Tibial nerve (tissue), 4 donors: ENCODE measurements at regions not wholly inside any gene's neighbourhood (a gene's known extent, or its start where the extent isn't known, plus 50 kb on each side); places are given as distances from the start of the nearest gene placed in this dataset.

Source experiments
- DNase-seq, 2 donors: peaks; one replicate each; pipeline ENCODE4 v3.0.0-alpha.2; 2019; ENCODE audit warnings: low spot score in 2 of 2
- H3K27ac ChIP-seq, 4 donors: fragments of 200-600 bp; sonication (generic) in 3 of 4; one replicate each; pipeline ENCODE4 v1.5.1; 2017 to 2019; ENCODE audit warnings: mild to moderate bottlenecking in 1 of 4
- H3K27me3 ChIP-seq, 2 donors: fragments of 200-600 bp; sonication (generic) in 1 of 2; one replicate each; pipeline versions ENCODE4 v1.5.1 to v1.6.0; 2017 to 2019
- H3K36me3 ChIP-seq, 3 donors: fragments of 200-600 bp; sonication (generic); one replicate each; pipeline ENCODE4 v1.5.1; 2018 to 2019
- H3K4me1 ChIP-seq, 4 donors: fragments of 200-600 bp; sonication (generic) in 3 of 4; one replicate each; pipeline ENCODE4 v1.5.1; 2017 to 2019
- H3K4me3 ChIP-seq, 4 donors: fragments of 200-600 bp; sonication (generic) in 3 of 4; one replicate each; pipeline ENCODE4 v1.5.1; 2017 to 2019; ENCODE audit warnings: mild to moderate bottlenecking in 1 of 4, moderate library complexity in 1 of 4
- H3K9me3 ChIP-seq, 4 donors: fragments of 200-600 bp; sonication (generic) in 3 of 4; one replicate each; pipeline ENCODE4 v1.5.1; 2017 to 2019
- EP300 ChIP-seq, 2 donors: sonication (generic); formaldehyde crosslinking; IDR thresholded peaks; one replicate each; pipeline ENCODE4 v1.6.1; 2017; ENCODE audit warnings: antibody characterized with exemption in 2 of 2, mild to moderate bottlenecking in 1 of 2
- POLR2A ChIP-seq, 2 donors: fragments of 450-650 bp; IDR thresholded peaks; one replicate each; pipeline ENCODE4 v1.6.1; 2017; ENCODE audit warnings: antibody characterized with exemption in 2 of 2, mild to moderate bottlenecking in 2 of 2, moderate library complexity in 2 of 2
- WGBS, 2 donors: methylation state at CpG; one replicate each; pipeline ENCODE4 v1.1.5; 2018; 5-methylcytosine and 5-hydroxymethylcytosine counted together
- TF ChIP-seq, protein P1 (sequence below), 5 experiments: fragments of 200-600 bp in 3 of 5; fragments of 450-650 bp in 2 of 5; sonication (generic) in 3 of 5; IDR thresholded peaks; one replicate each; pipeline ENCODE4 v1.5.1; 2016 to 2019; ENCODE audit warnings: antibody characterized with exemption in 5 of 5, mild to moderate bottlenecking in 3 of 5, moderate library complexity in 2 of 5

GRCh38 chr4:138045036-138045435 is 197.1 kb downstream of the SLC7A11 start:
- no peak overlapping the region for H3K27ac ChIP-seq
- TF ChIP-seq POLR2A (IDR thresholded peaks at IDR 0.05) (no peak), EP300 (IDR thresholded peaks at IDR 0.05) (no peak)
- TF ChIP-seq, protein P1, sequence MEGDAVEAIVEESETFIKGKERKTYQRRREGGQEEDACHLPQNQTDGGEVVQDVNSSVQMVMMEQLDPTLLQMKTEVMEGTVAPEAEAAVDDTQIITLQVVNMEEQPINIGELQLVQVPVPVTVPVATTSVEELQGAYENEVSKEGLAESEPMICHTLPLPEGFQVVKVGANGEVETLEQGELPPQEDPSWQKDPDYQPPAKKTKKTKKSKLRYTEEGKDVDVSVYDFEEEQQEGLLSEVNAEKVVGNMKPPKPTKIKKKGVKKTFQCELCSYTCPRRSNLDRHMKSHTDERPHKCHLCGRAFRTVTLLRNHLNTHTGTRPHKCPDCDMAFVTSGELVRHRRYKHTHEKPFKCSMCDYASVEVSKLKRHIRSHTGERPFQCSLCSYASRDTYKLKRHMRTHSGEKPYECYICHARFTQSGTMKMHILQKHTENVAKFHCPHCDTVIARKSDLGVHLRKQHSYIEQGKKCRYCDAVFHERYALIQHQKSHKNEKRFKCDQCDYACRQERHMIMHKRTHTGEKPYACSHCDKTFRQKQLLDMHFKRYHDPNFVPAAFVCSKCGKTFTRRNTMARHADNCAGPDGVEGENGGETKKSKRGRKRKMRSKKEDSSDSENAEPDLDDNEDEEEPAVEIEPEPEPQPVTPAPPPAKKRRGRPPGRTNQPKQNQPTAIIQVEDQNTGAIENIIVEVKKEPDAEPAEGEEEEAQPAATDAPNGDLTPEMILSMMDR (IDR thresholded peaks at IDR 0.05), result no peak
- 58 to 69% methylated on average over 3 of the region's 3 CpGs for WGBS, 2 donors

DNA sequence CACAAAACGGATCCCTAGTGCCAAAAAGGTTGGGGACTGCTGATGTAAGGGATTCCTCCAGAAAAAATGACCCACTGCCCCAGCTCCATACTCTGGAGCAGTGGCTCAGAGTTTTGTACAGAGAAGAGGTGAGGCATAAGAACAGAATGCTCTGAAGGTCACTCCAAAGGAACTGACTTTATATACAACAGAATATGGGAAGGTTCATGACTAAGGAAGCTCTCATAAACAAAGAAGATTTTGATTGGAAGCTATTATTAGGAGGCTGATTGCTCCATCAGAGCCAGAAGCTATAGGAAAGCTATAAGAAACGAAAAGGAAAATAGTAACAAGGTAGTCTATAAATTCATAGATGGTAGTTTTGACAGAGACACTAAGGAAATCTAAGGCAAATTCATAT is 203.1 kb downstream of the SLC7A11 start:
- Histone ChIP-seq H3K36me3 (no peaks in the 10 kb centered on the region), H3K9me3 (no peaks in the 10 kb centered on the region), H3K4me3 (no peak overlapping the region), H3K27ac (no peak overlapping the region), H3K4me1 (no peaks in the 10 kb centered on the region), H3K27me3 (no peaks in the 10 kb centered on the region)
- TF ChIP-seq POLR2A (IDR thresholded peaks at IDR 0.05) (no peak), EP300 (IDR thresholded peaks at IDR 0.05) (no peak)
- TF ChIP-seq, protein P1 (IDR thresholded peaks at IDR 0.05), result no peak
- DNase-seq, result no peak
- 81 to 93% methylated on average over 2 of the region's 2 CpGs for WGBS, 2 donors

More at GRCh38 chr4:138045036-138045435, 197.1 kb downstream of the SLC7A11 start:
- DNase-seq, result no peak
- Histone ChIP-seq H3K27me3 (no peaks in the 10 kb centered on the region), H3K9me3 (no peaks in the 10 kb centered on the region), H3K4me3 (no peak overlapping the region), H3K36me3 (no peaks in the 10 kb centered on the region), H3K4me1 (no peaks in the 10 kb centered on the region)

DNA sequence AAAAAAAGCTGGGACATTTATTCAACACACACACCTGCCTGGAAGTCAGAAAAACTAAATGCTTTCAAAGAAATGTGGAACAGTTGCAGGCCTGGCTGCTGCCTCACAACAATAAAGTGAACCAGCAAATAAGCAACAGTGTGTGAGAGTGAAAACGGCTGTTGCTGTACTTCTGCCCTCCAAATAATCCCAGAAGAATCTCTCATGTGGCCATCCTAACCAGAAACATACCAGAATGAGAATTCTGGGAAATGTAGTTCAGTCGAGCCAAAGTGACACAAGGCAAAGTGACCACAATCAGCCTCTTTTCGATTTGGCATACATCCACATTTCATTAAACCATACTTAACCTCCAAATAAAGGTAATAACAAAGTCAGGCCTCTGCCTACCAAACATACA is 204.5 kb downstream of the SLC7A11 start:
- no peak for DNase-seq
- WGBS, 2 donors, result 52 to 53% methylated on average over 3 of the region's 3 CpGs
- TF ChIP-seq, protein P1 (IDR thresholded peaks at IDR 0.05), result no peak
- TF ChIP-seq POLR2A (IDR thresholded peaks at IDR 0.05) (no peak), EP300 (IDR thresholded peaks at IDR 0.05) (no peak)

DNA sequence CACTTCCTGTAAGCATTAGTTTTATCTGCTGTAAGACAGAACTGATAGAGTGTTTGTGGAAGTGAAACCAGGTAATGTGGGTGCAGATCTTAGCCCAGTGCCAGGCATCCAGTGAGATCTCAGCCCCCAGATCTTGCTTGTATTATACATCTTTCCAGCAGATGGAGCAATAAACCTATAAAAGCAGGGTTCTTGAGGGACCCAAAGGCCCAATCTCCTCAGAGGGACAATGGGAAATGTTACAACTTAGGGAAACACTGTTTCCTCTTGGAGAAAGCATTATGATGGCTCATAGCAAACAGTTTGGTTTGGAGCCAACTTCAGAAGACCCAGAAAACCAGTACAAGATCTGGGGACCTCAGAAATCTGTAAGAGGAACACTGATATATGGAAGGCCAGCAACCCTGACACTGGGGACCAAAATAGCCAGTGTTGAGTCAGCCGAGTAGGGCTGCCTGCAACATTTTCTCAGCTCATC is 206.3 kb downstream of the SLC7A11 start:
- DNase-seq, result peak in 1 of 2 donors; percentile 12
- no peak overlapping the region for H3K4me3 ChIP-seq
- 25 to 57% methylated on average over 1 of the region's 1 CpG for WGBS, 2 donors
- H3K36me3 ChIP-seq, result no peaks in the 10 kb centered on the region
- no peaks in the 10 kb centered on the region for H3K9me3 ChIP-seq
- H3K27ac ChIP-seq, result no peak overlapping the region
- H3K27me3 ChIP-seq, result no peaks in the 10 kb centered on the region
- TF ChIP-seq EP300 (IDR thresholded peaks at IDR 0.05) (no peak), POLR2A (IDR thresholded peaks at IDR 0.05) (no peak)
- TF ChIP-seq, protein P1 (IDR thresholded peaks at IDR 0.05), result peak; percentile 16 to 64 (median 31)
- no peaks in the 10 kb centered on the region for H3K4me1 ChIP-seq

More for the DNA sequence above, 204.5 kb downstream of the SLC7A11 start:
- Histone ChIP-seq H3K4me1 (no peaks in the 10 kb centered on the region), H3K27ac (no peak overlapping the region), H3K4me3 (no peak overlapping the region), H3K9me3 (no peaks in the 10 kb centered on the region), H3K27me3 (no peaks in the 10 kb centered on the region), H3K36me3 (no peaks in the 10 kb centered on the region)

DNA sequence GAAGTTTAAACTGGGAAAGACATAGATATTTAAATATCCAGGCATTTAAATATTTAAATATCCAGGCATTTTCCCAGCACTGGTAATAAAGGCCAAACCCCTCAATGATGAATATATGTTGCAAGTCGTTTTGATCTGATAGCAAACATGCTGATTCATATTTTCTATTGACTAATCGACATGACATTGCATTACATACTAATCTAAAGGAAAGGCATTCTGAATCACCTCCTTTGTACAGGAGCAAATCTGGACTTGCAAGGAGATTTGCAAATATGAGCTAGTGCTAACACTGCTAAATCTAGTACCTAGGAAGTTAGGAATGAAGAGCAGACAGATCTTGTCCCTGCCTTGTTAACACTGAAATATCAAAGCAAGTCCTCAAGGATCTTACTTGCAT is 207.3 kb downstream of the SLC7A11 start:
- no peak overlapping the region for H3K27ac ChIP-seq
- TF ChIP-seq EP300 (IDR thresholded peaks at IDR 0.05) (no peak), POLR2A (IDR thresholded peaks at IDR 0.05) (no peak)
- TF ChIP-seq, protein P1 (IDR thresholded peaks at IDR 0.05), result no peak
- H3K4me3 ChIP-seq, result no peak overlapping the region
- H3K27me3 ChIP-seq, result no peaks in the 10 kb centered on the region
- H3K4me1 ChIP-seq, result no peaks in the 10 kb centered on the region
- H3K9me3 ChIP-seq, result no peaks in the 10 kb centered on the region
- no peak for DNase-seq
- H3K36me3 ChIP-seq, result no peaks in the 10 kb centered on the region
- WGBS, 2 donors, result 61 to 84% methylated on average over 2 of the region's 2 CpGs
